ENCODE measurements at regions not wholly inside any gene's neighbourhood (a gene's known extent, or its start where the extent isn't known, plus 50 kb on each side); places are given as distances from the start of the nearest gene placed in this dataset.
"Not testable (repeated sequence)": the region's sequence is repeated elsewhere in the genome, so short reads cannot be mapped to it uniquely, and the experiment has no call there.

DNA sequence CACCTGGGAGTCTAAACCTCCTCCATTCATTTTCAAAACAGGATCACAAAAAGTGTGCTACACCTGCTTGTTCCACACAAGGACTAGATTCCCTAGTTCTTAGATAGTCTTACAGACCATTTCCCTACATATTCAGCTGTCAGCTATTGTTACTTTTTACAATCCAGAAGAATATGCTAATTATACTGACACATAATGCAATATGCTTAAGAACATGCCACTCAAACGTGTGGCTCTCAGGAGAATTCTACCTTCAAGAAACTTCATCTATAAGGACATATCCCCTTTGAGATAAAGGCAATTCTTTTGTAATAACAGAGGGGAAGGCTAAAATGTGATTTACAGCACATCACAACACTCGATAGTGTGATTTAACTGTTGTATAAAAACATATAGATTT lies 456.1 kb upstream of the ARRDC3 start:
- no peaks in the 10 kb centered on the region for H3K27me3 Mint-ChIP-seq
- H3K4me1 Mint-ChIP-seq: no peaks in the 10 kb centered on the region
- no peak for DNase-seq
- no peak overlapping the region for H3K27ac Mint-ChIP-seq
- no peaks in the 10 kb centered on the region for H3K36me3 Mint-ChIP-seq
- no peak overlapping the region for H3K4me3 Mint-ChIP-seq
- H3K9me3 Mint-ChIP-seq: peaks cover 1% of the 10 kb centered on the region

DNA sequence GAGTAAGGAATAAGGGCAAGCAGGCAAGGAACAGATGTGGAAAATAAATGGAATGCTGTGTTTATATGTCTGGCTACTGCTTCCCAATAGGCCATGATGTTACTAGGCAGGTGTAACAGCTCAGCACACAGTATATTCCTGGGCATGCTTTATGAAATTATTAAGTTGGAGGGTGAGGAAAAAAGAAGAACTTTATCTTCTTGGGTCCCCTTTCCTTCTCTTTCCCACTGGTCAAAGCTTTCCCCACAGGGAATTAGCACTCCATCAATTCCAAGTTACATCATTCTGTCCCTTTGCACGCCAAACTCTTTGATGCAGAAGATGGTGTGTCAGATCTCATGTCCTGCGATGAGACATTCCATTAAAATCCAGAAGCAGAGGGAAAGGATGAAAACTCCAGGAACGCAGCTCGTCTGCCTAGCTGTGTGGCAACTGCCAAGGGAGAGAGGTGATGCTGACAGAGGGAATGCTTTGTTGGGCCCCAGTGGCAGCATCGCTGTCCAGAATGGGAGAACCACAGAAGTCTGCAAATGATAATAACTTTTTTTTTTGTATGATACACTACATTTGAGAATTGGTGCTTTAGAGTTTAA lies 447.3 kb upstream of the ARRDC3 start:
- no peak for DNase-seq
- H3K4me1 Mint-ChIP-seq: no peaks in the 10 kb centered on the region
- no peak overlapping the region for H3K4me3 Mint-ChIP-seq
- H3K27ac Mint-ChIP-seq: no peak overlapping the region
- no peaks in the 10 kb centered on the region for H3K9me3 Mint-ChIP-seq
- H3K27me3 Mint-ChIP-seq: no peaks in the 10 kb centered on the region
- H3K36me3 Mint-ChIP-seq: no peaks in the 10 kb centered on the region

DNA sequence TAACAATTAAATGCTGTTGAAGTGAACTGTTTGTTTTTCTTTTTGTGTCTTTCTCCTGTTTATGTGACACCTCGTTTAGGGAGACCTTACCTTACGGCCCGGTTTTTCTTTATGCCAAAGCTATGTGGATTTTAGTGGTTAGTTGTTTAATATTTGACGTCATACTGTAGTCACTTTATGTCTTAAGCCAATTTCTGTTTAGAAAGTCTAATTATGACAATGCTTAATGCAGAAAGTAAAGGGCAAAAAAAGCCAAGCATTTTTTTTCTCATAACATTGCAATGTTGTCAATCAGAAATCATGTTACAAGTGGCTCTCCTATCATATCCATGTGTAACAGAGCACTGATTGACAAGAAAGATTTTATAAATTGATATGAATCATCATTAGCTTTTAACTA lies 442.5 kb upstream of the ARRDC3 start:
- DNase-seq: no peak
- Mint-ChIP-seq H3K27ac (no peak overlapping the region), H3K36me3 (no peaks in the 10 kb centered on the region), H3K27me3 (no peaks in the 10 kb centered on the region), H3K9me3 (no peaks in the 10 kb centered on the region), H3K4me3 (no peak overlapping the region), H3K4me1 (no peaks in the 10 kb centered on the region)

DNA sequence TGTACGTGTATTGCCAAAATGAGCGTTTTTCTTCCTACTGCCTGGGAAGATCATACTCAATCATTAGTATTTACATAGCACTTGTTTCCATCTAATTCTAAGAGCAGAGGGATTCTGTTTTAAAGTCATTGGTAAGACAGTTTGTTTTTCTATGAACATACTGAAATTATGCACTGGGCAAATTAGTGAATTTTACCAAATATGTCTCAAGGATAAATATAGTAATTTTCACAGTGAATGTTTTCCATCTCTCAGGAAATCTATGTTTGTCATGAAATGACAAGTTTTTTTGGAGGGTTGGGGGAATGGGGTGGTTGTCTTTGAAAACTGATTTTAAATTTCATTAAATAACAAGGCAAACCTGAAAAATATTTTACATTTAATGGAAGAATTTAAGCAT lies 441.3 kb upstream of the ARRDC3 start:
- no peak for DNase-seq
- Mint-ChIP-seq H3K4me3 (no peak overlapping the region), H3K27me3 (no peaks in the 10 kb centered on the region), H3K4me1 (no peaks in the 10 kb centered on the region), H3K9me3 (no peaks in the 10 kb centered on the region), H3K36me3 (no peaks in the 10 kb centered on the region), H3K27ac (no peak overlapping the region)

DNA sequence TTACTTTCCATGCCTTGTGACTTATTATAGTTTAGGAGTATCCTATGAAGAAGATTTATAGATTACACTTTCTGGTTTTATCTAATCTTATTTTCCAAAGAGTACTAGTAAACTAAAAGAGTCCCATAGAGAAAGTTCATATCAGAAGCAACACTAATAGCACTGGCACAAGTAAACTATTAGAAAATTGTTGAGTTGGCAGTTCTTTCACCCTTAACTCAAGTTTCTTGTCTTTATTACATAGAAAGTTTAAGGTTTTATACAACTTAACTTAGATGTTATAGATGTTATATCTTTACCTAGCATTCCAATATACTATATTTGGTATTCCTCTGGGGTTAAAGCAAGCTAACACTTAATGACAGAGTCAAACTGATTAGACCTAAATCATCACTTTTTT lies 437.8 kb upstream of the ARRDC3 start:
- Mint-ChIP-seq H3K27me3 (no peaks in the 10 kb centered on the region), H3K27ac (no peak overlapping the region), H3K4me1 (no peaks in the 10 kb centered on the region), H3K9me3 (no peaks in the 10 kb centered on the region), H3K36me3 (no peaks in the 10 kb centered on the region), H3K4me3 (no peak overlapping the region)
- DNase-seq: no peak

DNA sequence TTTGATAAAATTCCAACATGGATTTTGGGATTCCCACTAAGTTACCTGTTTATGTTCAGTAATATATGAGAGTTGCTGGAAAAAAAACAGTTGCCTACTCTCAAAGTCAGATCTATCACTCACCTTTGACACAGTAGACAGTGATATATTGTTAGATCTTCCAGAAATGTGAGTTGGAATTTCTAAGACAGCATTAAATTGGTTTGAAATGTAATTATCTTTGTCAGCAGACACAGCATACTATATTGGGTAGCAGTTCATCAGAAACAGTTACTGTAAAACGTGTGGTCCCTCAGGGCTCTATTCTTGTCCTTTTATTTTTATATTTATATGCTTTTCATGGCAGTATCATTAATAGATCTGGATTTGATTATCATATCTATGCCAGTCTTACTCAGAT lies 433.6 kb upstream of the ARRDC3 start:
- H3K27me3 Mint-ChIP-seq: no peaks in the 10 kb centered on the region
- H3K9me3 Mint-ChIP-seq: no peaks in the 10 kb centered on the region
- no peak overlapping the region for H3K27ac Mint-ChIP-seq
- no peak overlapping the region for H3K4me3 Mint-ChIP-seq
- H3K4me1 Mint-ChIP-seq: no peaks in the 10 kb centered on the region
- DNase-seq: no peak
- no peaks in the 10 kb centered on the region for H3K36me3 Mint-ChIP-seq

DNA sequence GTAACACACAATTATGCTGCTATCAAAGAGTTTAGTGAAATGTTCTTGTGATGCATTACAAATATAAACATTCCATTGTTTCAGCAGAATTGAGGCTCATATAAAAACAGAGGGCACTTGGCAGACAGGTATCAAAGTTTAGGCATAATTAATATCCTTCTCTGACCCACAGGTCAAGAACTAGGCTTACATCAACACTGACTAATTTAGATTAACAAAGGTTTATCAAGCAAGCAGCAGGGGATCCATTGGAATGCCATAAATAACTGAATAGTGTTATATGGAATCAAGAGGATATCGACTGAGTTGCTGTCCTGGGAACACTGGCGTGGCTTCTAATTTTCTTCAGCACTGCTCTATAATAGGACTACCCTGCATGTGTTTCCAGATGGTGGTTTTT lies 414.5 kb upstream of the ARRDC3 start:
- H3K36me3 Mint-ChIP-seq: no peaks in the 10 kb centered on the region
- H3K27me3 Mint-ChIP-seq: no peaks in the 10 kb centered on the region
- peaks cover 10% of the 10 kb centered on the region for H3K9me3 Mint-ChIP-seq
- no peaks in the 10 kb centered on the region for H3K4me1 Mint-ChIP-seq
- no peak overlapping the region for H3K4me3 Mint-ChIP-seq
- no peak overlapping the region for H3K27ac Mint-ChIP-seq
- no peak for DNase-seq

DNA sequence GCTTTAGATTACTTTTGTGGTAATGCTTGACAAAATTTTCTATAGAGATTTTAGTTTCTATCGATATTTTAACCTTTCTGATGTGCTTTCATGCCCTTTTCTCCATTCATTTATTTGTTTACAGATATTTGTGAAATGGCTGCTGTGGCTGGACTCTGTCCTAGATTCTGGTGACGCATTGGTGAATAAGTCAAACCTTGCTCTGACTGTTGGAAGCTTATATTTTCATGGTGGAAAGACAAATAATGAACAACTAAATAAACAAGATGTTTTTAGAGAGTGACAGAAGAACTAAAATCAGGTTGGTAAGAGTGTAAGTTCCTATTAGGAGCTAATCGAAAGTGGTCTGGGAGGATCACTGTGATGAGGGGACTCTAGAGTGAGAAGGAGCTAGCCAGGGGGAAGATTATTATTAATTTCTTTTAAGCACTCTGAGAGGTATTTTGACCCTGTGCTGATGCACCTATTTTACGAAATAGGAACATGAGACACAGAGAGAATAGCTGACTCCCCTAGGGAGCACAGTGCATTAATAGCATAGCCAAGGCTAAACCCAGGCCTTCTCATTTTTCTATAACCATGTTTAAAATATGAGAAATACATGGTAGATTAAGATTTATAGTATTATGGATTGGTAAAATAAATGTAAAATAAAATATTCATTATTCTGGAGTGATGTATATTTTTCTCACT lies 411.9 kb upstream of the ARRDC3 start:
- no peak overlapping the region for H3K27ac Mint-ChIP-seq
- H3K4me1 Mint-ChIP-seq: no peaks in the 10 kb centered on the region
- H3K9me3 Mint-ChIP-seq: no peaks in the 10 kb centered on the region
- no peak for DNase-seq
- H3K36me3 Mint-ChIP-seq: no peaks in the 10 kb centered on the region
- no peak overlapping the region for H3K4me3 Mint-ChIP-seq
- H3K27me3 Mint-ChIP-seq: no peaks in the 10 kb centered on the region

DNA sequence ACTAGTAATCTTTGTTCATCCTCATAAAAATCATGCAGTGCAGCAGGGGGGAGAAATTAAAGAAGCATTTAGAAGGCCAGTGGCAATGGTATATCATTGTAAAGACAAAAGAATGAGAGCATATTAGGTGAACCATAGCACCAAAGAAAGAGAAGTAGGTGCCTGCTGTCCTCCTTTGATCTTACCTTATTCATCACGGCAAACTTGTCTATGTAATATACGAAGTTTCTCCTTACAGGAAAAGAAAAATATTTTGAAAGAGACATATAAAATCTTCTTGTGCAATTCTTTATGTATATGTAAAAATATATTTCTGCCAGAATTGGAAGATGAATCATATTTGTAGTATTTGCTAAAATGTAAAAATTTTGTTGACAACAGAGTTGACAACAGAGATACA lies 411.3 kb upstream of the ARRDC3 start:
- H3K4me1 Mint-ChIP-seq: no peaks in the 10 kb centered on the region
- H3K4me3 Mint-ChIP-seq: no peak overlapping the region
- no peak overlapping the region for H3K27ac Mint-ChIP-seq
- DNase-seq: no peak
- H3K9me3 Mint-ChIP-seq: no peaks in the 10 kb centered on the region
- H3K27me3 Mint-ChIP-seq: no peaks in the 10 kb centered on the region
- H3K36me3 Mint-ChIP-seq: no peaks in the 10 kb centered on the region

DNA sequence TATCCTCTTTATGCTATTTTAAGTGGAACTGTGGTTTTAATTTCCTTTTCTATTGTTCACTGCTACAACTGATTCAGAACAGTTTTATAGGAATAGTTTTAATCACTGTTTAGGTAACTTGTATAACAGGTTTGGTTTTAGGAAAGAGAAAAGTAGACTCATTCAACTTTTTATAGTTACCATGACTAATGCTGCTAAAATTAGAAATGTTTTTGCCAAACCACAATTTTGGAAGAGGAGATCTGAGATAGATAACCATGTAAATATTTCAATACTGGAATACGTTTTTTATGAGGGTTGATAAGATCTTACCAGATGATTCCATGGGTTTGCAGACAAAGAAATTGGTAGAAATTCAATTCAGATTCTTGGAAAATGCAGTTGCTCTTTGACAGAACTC lies 404.6 kb upstream of the ARRDC3 start:
- Mint-ChIP-seq H3K27me3 (no peaks in the 10 kb centered on the region), H3K9me3 (no peaks in the 10 kb centered on the region)
- DNase-seq: no peak

DNA sequence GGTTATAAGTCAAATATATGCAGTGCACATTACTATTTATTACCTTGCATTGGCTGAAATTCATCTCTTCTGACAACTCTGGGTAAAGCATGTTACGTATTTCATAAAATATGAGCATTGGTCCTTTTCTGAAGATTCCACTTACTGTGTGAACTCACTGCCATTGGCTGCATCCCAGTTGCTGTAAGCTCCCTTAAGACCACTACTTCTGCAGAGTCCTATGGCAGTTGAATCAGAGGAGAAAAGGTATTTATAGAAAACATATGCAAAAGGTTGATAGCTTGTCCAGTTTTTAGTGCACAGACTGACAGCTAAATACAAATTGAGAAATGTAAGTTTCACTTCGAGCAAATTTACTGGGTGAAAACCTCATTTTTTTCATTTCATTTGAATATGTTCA lies 394.6 kb upstream of the ARRDC3 start:
- no peaks in the 10 kb centered on the region for H3K36me3 Mint-ChIP-seq
- no peaks in the 10 kb centered on the region for H3K9me3 Mint-ChIP-seq
- H3K4me3 Mint-ChIP-seq: no peak overlapping the region
- H3K27me3 Mint-ChIP-seq: no peaks in the 10 kb centered on the region
- no peak for DNase-seq
- no peak overlapping the region for H3K27ac Mint-ChIP-seq
- H3K4me1 Mint-ChIP-seq: no peaks in the 10 kb centered on the region

More for the DNA sequence above, 404.6 kb upstream of the ARRDC3 start:
- H3K4me3 Mint-ChIP-seq: no peak overlapping the region
- no peak overlapping the region for H3K27ac Mint-ChIP-seq
- no peaks in the 10 kb centered on the region for H3K36me3 Mint-ChIP-seq
- no peaks in the 10 kb centered on the region for H3K4me1 Mint-ChIP-seq

DNA sequence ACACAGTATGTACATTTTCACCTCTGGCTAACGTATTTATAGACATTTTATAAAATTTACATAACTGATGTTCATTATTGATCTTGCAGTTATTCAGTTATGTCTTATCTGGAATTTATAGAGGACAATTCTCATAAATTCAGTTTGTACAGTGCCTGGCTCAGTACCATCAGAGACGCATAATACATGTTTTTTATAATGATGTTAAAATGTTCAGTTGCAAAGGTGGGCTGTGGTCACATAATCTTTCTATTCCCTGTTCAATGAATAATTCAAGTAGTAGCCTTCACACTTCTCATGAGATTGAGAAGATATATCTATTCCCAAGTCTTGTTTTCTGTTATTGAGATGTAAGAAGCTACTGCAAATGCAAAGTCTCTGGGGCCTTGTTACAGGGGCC lies 393.1 kb upstream of the ARRDC3 start:
- Mint-ChIP-seq H3K36me3 (no peaks in the 10 kb centered on the region), H3K4me1 (no peaks in the 10 kb centered on the region), H3K27me3 (no peaks in the 10 kb centered on the region), H3K4me3 (no peak overlapping the region), H3K9me3 (no peaks in the 10 kb centered on the region), H3K27ac (no peak overlapping the region)
- no peak for DNase-seq

DNA sequence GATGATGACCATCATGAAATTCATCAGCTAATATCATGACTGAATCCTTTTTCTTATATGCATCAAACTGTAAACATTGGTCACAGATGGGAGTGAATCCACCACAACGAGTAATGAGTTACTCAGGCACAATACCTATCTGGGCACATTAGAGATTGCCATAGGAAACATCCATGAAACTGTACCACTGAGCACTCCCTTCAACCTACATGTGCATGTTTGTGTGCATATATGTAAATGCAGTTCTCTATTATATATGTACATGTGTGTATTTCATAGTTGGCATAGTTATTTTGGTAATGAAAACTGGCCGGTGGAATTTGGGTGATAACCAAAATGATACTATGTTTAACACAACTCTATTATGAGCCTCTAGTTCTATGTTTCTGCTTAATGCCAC lies 387.3 kb upstream of the ARRDC3 start:
- H3K4me3 Mint-ChIP-seq: no peak overlapping the region
- no peaks in the 10 kb centered on the region for H3K9me3 Mint-ChIP-seq
- no peak for DNase-seq
- H3K4me1 Mint-ChIP-seq: no peaks in the 10 kb centered on the region
- no peak overlapping the region for H3K27ac Mint-ChIP-seq
- no peaks in the 10 kb centered on the region for H3K36me3 Mint-ChIP-seq
- H3K27me3 Mint-ChIP-seq: no peaks in the 10 kb centered on the region

DNA sequence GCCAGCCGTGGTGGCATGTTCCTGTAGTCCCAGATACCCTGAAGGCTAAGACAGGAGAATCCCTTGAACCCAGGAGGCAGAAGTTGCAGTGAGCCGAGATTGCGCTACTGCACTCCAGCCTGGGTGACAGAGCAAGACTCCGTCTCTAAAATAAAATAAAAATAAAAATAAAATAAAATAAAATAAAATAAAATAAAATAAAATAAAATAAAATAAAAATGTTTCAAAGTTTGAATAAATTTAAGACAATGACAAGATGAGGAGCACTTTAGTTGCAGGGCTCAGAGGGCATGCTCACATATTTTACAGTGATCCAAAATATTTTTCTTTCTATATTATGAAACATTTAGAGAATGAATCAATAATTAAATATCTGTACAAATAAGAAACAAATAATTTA lies 374.3 kb upstream of the ARRDC3 start:
- not testable (repeated sequence) for H3K4me1 Mint-ChIP-seq, H3K9me3 Mint-ChIP-seq, H3K36me3 Mint-ChIP-seq, H3K27me3 Mint-ChIP-seq, DNase-seq, H3K4me3 Mint-ChIP-seq, H3K27ac Mint-ChIP-seq

DNA sequence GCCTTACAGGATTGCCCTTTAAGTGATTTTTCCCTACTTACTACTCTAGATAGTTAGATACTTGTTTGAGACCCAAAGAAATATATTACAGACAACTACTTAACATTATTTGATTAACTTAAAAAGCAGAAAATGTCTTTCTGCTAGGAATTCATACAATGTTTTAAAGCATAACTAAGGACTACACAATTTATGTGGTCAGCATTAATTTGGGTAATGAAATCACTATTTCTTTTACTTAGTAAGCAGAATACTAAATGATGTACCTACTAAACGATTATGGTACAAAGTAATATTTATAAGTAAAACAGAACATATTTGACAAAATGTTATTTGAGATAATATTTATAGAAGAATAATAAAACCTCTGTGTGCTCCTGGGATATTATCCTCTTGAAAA lies 371.9 kb upstream of the ARRDC3 start:
- Mint-ChIP-seq H3K4me3 (no peak overlapping the region), H3K4me1 (no peaks in the 10 kb centered on the region), H3K27me3 (no peaks in the 10 kb centered on the region), H3K36me3 (no peaks in the 10 kb centered on the region), H3K27ac (no peak overlapping the region), H3K9me3 (no peaks in the 10 kb centered on the region)
- DNase-seq: no peak

DNA sequence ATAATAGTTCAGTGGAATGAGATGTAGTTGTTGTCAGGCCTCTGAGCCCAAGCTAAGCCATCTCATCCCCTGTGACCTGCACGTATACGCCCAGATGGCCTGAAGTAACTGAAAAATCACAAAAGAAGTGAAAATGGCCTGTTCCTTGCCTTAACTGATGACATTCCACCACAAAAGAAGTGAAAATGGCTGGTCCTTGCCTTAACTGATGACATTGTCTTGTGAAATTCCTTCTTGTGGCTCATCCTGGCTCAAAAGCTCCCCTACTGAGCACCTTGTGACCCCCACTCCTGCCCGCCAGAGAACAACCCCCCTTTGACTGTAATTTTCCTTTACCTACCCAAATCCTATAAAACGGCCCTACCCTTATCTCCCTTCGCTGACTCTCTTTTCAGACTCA lies 361.4 kb upstream of the ARRDC3 start:
- H3K27me3 Mint-ChIP-seq, H3K4me3 Mint-ChIP-seq, H3K9me3 Mint-ChIP-seq, H3K4me1 Mint-ChIP-seq, H3K36me3 Mint-ChIP-seq, DNase-seq, H3K27ac Mint-ChIP-seq: not testable (repeated sequence)

Measured in activated naive CD8-positive, alpha-beta T cell treated with anti-CD3 and anti-CD28 coated beads for 36 hours (primary cell).